Endothelial cell of umbilical vein (primary cell): ENCODE measurements at regions not wholly inside any gene's neighbourhood (a gene's known extent, or its start where the extent isn't known, plus 50 kb on each side); places are given as distances from the start of the nearest gene placed in this dataset.

Experiments used
- BruUV-seq: library from RNA; stranded (reverse); fragments of 400-500 nt; replicated peaks from 2 replicates; lab custom pipeline; 2021; lab: Mats Ljungman, UMichigan
- CTCF ChIA-PET: fragments of 300-600, 350-600 bp; sonication (Branson Sonifier 250); formaldehyde crosslinking; loops from one replicate; lab custom pipeline; 2021; ENCODE audit warnings: antibody characterized with exemption, inconsistent platforms; lab: Charles Lee
- POLR2A ChIA-PET: fragments of 300-600, 350-600 bp; sonication (Branson Sonifier 250); formaldehyde crosslinking; loops from one replicate; lab custom pipeline; 2021; ENCODE audit warnings: antibody characterized with exemption, inconsistent platforms; lab: Charles Lee
- DNase-seq: peaks from one replicate; pipeline ENCODE4 v3.0.0-alpha.2; 2011; ENCODE audit warnings: low read depth, low spot score
- FAIRE-seq: peaks from 2 replicates; lab custom pipeline; 2011; peaks lifted over from hg19 to GRCh38; lab: Jason Lieb, UNC
- H2AFZ ChIP-seq: 2 replicates; pipeline ENCODE4 v1.6.0; 2012; ENCODE audit warnings: low read depth, low read length, control low read depth, inconsistent platforms
- H3K27ac ChIP-seq: 2 replicates; pipeline ENCODE4 v1.5.1; 2011; ENCODE audit warnings: low read depth, mild to moderate bottlenecking, control low read depth, low read length, moderate library complexity; ENCODE audit not compliant: insufficient read depth
- H3K27me3 ChIP-seq, 2 experiments: 2 replicates each; pipeline versions ENCODE4 v1.6.0 to v1.6.1; 2011; ENCODE audit warnings: low read length in 2 of 2, mixed read lengths in 1 of 2; ENCODE audit not compliant: control insufficient read depth in 2 of 2, insufficient read depth in 2 of 2
- H3K36me3 ChIP-seq, 2 experiments: 2 replicates in 1 of 2; 3 replicates in 1 of 2; pipeline ENCODE4 v1.5.1; 2011; ENCODE audit warnings: low read length in 2 of 2, mild to moderate bottlenecking in 1 of 2, moderate library complexity in 1 of 2; ENCODE audit not compliant: control insufficient read depth in 2 of 2, insufficient read depth in 2 of 2; ENCODE audit errors: extremely low read depth in 1 of 2
- H3K4me1 ChIP-seq: 3 replicates; pipeline ENCODE4 v1.5.1; 2011; ENCODE audit warnings: mild to moderate bottlenecking, low read length; ENCODE audit not compliant: control insufficient read depth, insufficient read depth; ENCODE audit errors: extremely low read depth
- H3K4me2 ChIP-seq: 2 replicates; pipeline ENCODE4 v1.6.1; 2011; ENCODE audit warnings: low read length, control low read depth, mixed read lengths; ENCODE audit not compliant: insufficient read depth
- H3K4me3 ChIP-seq, 3 experiments: fragments of 200-600 bp in 1 of 3; sonication (generic), shearing (Covaris generic) in 1 of 3; replicated peaks in 1 of 3; 2 replicates each; pipeline ENCODE4 v1.5.1; 2011 to 2016; ENCODE audit warnings: control low read depth in 3 of 3, low read length in 3 of 3, mild to moderate bottlenecking in 2 of 3, inconsistent platforms in 1 of 3, low read depth in 1 of 3, moderate library complexity in 1 of 3; ENCODE audit not compliant: insufficient read depth in 1 of 3
- H3K79me2 ChIP-seq: 2 replicates; pipeline ENCODE4 v1.6.0; 2012; ENCODE audit warnings: low read length, inconsistent platforms; ENCODE audit not compliant: control insufficient read depth, insufficient read depth
- H3K9ac ChIP-seq: replicated peaks from 2 replicates; pipeline ENCODE3; 2011; ENCODE audit warnings: low read length, control low read depth; ENCODE audit not compliant: insufficient read depth; ENCODE audit errors: extremely low read depth
- H3K9me1 ChIP-seq: replicated peaks from 3 replicates; pipeline ENCODE4 v1.6.0; 2011; ENCODE audit warnings: mild to moderate bottlenecking, low read length; ENCODE audit not compliant: control insufficient read depth, insufficient read depth; ENCODE audit errors: extremely low read depth
- H3K9me3 ChIP-seq: replicated peaks from 2 replicates; pipeline ENCODE4 v1.5.1; 2012; ENCODE audit warnings: low read length, inconsistent platforms; ENCODE audit not compliant: control insufficient read depth, insufficient read depth
- H4K20me1 ChIP-seq: replicated peaks from 2 replicates; pipeline ENCODE3; 2011; ENCODE audit warnings: mild to moderate bottlenecking, low read length; ENCODE audit not compliant: control insufficient read depth, insufficient read depth; ENCODE audit errors: extremely low read depth
- EZH2 ChIP-seq: IDR thresholded peaks from 2 replicates; pipeline ENCODE4 v1.6.1; 2012; ENCODE audit warnings: borderline replicate concordance, low read depth, mild to moderate bottlenecking, moderate library complexity, low read length, inconsistent platforms; ENCODE audit not compliant: severe bottlenecking
- FOS ChIP-seq: IDR thresholded peaks from 2 replicates; pipeline ENCODE4 v1.6.1; 2011; ENCODE audit warnings: mild to moderate bottlenecking, low read length, moderate library complexity, borderline replicate concordance; ENCODE audit not compliant: insufficient read depth
- GATA2 ChIP-seq: IDR thresholded peaks from 2 replicates; pipeline ENCODE4 v1.7.0; 2011; ENCODE audit warnings: low read depth, mild to moderate bottlenecking, moderate library complexity, mixed read lengths, low read length; ENCODE audit not compliant: insufficient read length, insufficient read depth
- JUN ChIP-seq: IDR thresholded peaks from 2 replicates; pipeline ENCODE4 v1.6.1; 2011; ENCODE audit warnings: borderline replicate concordance, low read depth; ENCODE audit not compliant: insufficient read length, insufficient read depth
- MYC ChIP-seq: IDR thresholded peaks from one replicate; pipeline ENCODE4 v1.6.1; 2011; ENCODE audit warnings: mild to moderate bottlenecking, low read depth, low read length
- POLR2A ChIP-seq: IDR thresholded peaks from 2 replicates; pipeline ENCODE4 v1.6.1; 2012; ENCODE audit warnings: low read depth, mild to moderate bottlenecking, control low read depth, low read length
- POLR2AphosphoS5 ChIP-seq: IDR thresholded peaks from 2 replicates; pipeline ENCODE4 v1.6.1; 2012; ENCODE audit warnings: low read depth, mild to moderate bottlenecking, control low read depth, low read length, moderate library complexity; ENCODE audit not compliant: insufficient read depth
- dilution Hi-C: fragments of 300-500 bp; cut with MboI; formaldehyde crosslinking; loops from one replicate; pipeline ENCODE4 v1.15.0; 2019; ENCODE audit warnings: low sequenced_read_pairs; ENCODE audit not compliant: extremely low pct_ligation_motif_present
- intact Hi-C: fragments of 100-400 bp; cut with micrococcal nuclease; formaldehyde crosslinking; loops from one replicate; pipeline ENCODE4 v1.10.0; 2022
- TF ChIP-seq, protein P1 (sequence below): IDR thresholded peaks from 2 replicates; pipeline ENCODE4 v1.6.1; 2011; ENCODE audit not compliant: insufficient read depth, insufficient read length
- TF ChIP-seq, protein P2 (sequence below), 2 donors: IDR thresholded peaks; 1 replicate in 1 of 2; 2 replicates in 1 of 2; pipeline ENCODE4 v1.5.1; 2011; ENCODE audit warnings: low read length in 2 of 2, mild to moderate bottlenecking in 2 of 2, moderate library complexity in 2 of 2, control low read depth in 1 of 2, inconsistent platforms in 1 of 2, low read depth in 1 of 2; ENCODE audit not compliant: insufficient read depth in 1 of 2; ENCODE audit errors: extremely low read depth in 1 of 2

- no peak overlapping the region for H3K4me2 ChIP-seq
- no peak for FAIRE-seq
These were observed 407.0 kb downstream of the BCOR start for GRCh38 chrX:39690541-39691415.

More at GRCh38 chrX:39690541-39691415, 407.0 kb downstream of the BCOR start:
- POLR2A ChIA-PET, result no interaction called here
- H4K20me1 ChIP-seq, result no peaks in the 10 kb centered on the region
- no peaks in the 10 kb centered on the region for H3K9me3 ChIP-seq
- H3K4me1 ChIP-seq, result peaks cover 10% of the 10 kb centered on the region
- no peaks in the 10 kb centered on the region for H3K36me3 ChIP-seq
- intact Hi-C loops, result no loop called here
- no peak for DNase-seq
- BruUV-seq, result no TSS peak
- no peak overlapping the region for H3K9ac ChIP-seq
- no peak overlapping the region for H3K27ac ChIP-seq
- TF ChIP-seq GATA2, result no peak
- TF ChIP-seq MYC, result no peak
- no peak for TF ChIP-seq FOS
- TF ChIP-seq POLR2AphosphoS5, result no peak
- no peak for TF ChIP-seq EZH2
- no peak for TF ChIP-seq POLR2A
- TF ChIP-seq JUN, result no peak
- TF ChIP-seq, protein P1, sequence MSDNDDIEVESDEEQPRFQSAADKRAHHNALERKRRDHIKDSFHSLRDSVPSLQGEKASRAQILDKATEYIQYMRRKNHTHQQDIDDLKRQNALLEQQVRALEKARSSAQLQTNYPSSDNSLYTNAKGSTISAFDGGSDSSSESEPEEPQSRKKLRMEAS, result no peak
- TF ChIP-seq, protein P2, sequence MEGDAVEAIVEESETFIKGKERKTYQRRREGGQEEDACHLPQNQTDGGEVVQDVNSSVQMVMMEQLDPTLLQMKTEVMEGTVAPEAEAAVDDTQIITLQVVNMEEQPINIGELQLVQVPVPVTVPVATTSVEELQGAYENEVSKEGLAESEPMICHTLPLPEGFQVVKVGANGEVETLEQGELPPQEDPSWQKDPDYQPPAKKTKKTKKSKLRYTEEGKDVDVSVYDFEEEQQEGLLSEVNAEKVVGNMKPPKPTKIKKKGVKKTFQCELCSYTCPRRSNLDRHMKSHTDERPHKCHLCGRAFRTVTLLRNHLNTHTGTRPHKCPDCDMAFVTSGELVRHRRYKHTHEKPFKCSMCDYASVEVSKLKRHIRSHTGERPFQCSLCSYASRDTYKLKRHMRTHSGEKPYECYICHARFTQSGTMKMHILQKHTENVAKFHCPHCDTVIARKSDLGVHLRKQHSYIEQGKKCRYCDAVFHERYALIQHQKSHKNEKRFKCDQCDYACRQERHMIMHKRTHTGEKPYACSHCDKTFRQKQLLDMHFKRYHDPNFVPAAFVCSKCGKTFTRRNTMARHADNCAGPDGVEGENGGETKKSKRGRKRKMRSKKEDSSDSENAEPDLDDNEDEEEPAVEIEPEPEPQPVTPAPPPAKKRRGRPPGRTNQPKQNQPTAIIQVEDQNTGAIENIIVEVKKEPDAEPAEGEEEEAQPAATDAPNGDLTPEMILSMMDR (IDR thresholded peaks at IDR 0.05; ENCODE audit: extremely low read depth in 1 of 2, insufficient read depth in 1 of 2, low read depth in 1 of 2, low read length in 2 of 2), result no peak
- no peak overlapping the region for H3K4me3 ChIP-seq
- dilution Hi-C loops, result no loop called here
- CTCF ChIA-PET, result no interaction called here
- H3K27me3 ChIP-seq, result peaks cover 0 to 5% of the 10 kb centered on the region in 2 experiments
- no peaks in the 10 kb centered on the region for H3K9me1 ChIP-seq
- no peaks in the 10 kb centered on the region for H3K79me2 ChIP-seq
- H2AFZ ChIP-seq, result no peak overlapping the region
